ENCODE measurements at regions not wholly inside any gene's neighbourhood (a gene's known extent, or its start where the extent isn't known, plus 50 kb on each side); places are given as distances from the start of the nearest gene placed in this dataset.
"Not testable (repeated sequence)": the region's sequence is repeated elsewhere in the genome, so short reads cannot be mapped to it uniquely, and the experiment has no call there.

GRCh38 chr5:52255308-52255707, 532.4 kb upstream of the ITGA1 start:
- in situ Hi-C loops (cut with MboI; ENCODE audit: low sequenced_read_pairs): no loop called here

GRCh38 chr5:52262844-52263243, 524.9 kb upstream of the ITGA1 start:
- in situ Hi-C loops (cut with MboI; ENCODE audit: low sequenced_read_pairs): no loop called here

GRCh38 chr5:52269401-52269800, 518.3 kb upstream of the ITGA1 start:
- in situ Hi-C loops (cut with MboI; ENCODE audit: low sequenced_read_pairs): no loop called here

- in situ Hi-C loops (cut with MboI; ENCODE audit: low sequenced_read_pairs): no loop called here
Measured at GRCh38 chr5:52269859-52270258, 517.9 kb upstream of the ITGA1 start.

GRCh38 chr5:52275639-52276038, 512.1 kb upstream of the ITGA1 start:
- in situ Hi-C loops (cut with MboI; ENCODE audit: low sequenced_read_pairs): no loop called here

GRCh38 chr5:52277101-52277500, 510.6 kb upstream of the ITGA1 start:
- in situ Hi-C loops (cut with MboI; ENCODE audit: low sequenced_read_pairs): no loop called here

GRCh38 chr5:52282647-52283046, 505.1 kb upstream of the ITGA1 start:
- in situ Hi-C loops (cut with MboI; ENCODE audit: low sequenced_read_pairs): no loop called here

- in situ Hi-C loops (cut with MboI; ENCODE audit: low sequenced_read_pairs): no loop called here
Measured at GRCh38 chr5:52283221-52283620, 504.5 kb upstream of the ITGA1 start.

GRCh38 chr5:52300703-52301372, 486.9 kb upstream of the ITGA1 start:
- in situ Hi-C loops (cut with MboI; ENCODE audit: low sequenced_read_pairs): no loop called here

- in situ Hi-C loops (cut with MboI; ENCODE audit: low sequenced_read_pairs): not testable (repeated sequence)
Measured at GRCh38 chr5:52304816-52305215, 482.9 kb upstream of the ITGA1 start.

- in situ Hi-C loops (cut with MboI; ENCODE audit: low sequenced_read_pairs): no loop called here
Measured at GRCh38 chr5:52328220-52328806, 459.4 kb upstream of the ITGA1 start.

GRCh38 chr5:52331725-52332124, 456.0 kb upstream of the ITGA1 start:
- in situ Hi-C loops (cut with MboI; ENCODE audit: low sequenced_read_pairs): no loop called here

GRCh38 chr5:52334367-52334766, 453.3 kb upstream of the ITGA1 start:
- in situ Hi-C loops (cut with MboI; ENCODE audit: low sequenced_read_pairs): no loop called here

GRCh38 chr5:52339285-52339684, 448.4 kb upstream of the ITGA1 start:
- in situ Hi-C loops (cut with MboI; ENCODE audit: low sequenced_read_pairs): no loop called here

- in situ Hi-C loops (cut with MboI; ENCODE audit: low sequenced_read_pairs): no loop called here
Measured at GRCh38 chr5:52342361-52342760, 445.4 kb upstream of the ITGA1 start.

GRCh38 chr5:52356311-52356918, 431.3 kb upstream of the ITGA1 start:
- in situ Hi-C loops (cut with MboI; ENCODE audit: low sequenced_read_pairs): no loop called here

GRCh38 chr5:52359261-52359660, 428.5 kb upstream of the ITGA1 start:
- in situ Hi-C loops (cut with MboI; ENCODE audit: low sequenced_read_pairs): no loop called here

- in situ Hi-C loops (cut with MboI; ENCODE audit: low sequenced_read_pairs): no loop called here
Measured at GRCh38 chr5:52360985-52361384, 426.7 kb upstream of the ITGA1 start.

GRCh38 chr5:52374286-52374685, 413.4 kb upstream of the ITGA1 start:
- in situ Hi-C loops (cut with MboI; ENCODE audit: low sequenced_read_pairs): no loop called here

GRCh38 chr5:52375969-52376368, 411.7 kb upstream of the ITGA1 start:
- in situ Hi-C loops (cut with MboI; ENCODE audit: low sequenced_read_pairs): no loop called here

- in situ Hi-C loops (cut with MboI; ENCODE audit: low sequenced_read_pairs): no loop called here
Measured at GRCh38 chr5:52376592-52376991, 411.1 kb upstream of the ITGA1 start.

- in situ Hi-C loops (cut with MboI; ENCODE audit: low sequenced_read_pairs): no loop called here
Measured at GRCh38 chr5:52378237-52378636, 409.5 kb upstream of the ITGA1 start.

Data from HL-60/S4 (cell line).